ENCODE measurements at regions not wholly inside any gene's neighbourhood (a gene's known extent, or its start where the extent isn't known, plus 50 kb on each side); places are given as distances from the start of the nearest gene placed in this dataset.
"Not testable (repeated sequence)": the region's sequence is repeated elsewhere in the genome, so short reads cannot be mapped to it uniquely, and the experiment has no call there.

DNA sequence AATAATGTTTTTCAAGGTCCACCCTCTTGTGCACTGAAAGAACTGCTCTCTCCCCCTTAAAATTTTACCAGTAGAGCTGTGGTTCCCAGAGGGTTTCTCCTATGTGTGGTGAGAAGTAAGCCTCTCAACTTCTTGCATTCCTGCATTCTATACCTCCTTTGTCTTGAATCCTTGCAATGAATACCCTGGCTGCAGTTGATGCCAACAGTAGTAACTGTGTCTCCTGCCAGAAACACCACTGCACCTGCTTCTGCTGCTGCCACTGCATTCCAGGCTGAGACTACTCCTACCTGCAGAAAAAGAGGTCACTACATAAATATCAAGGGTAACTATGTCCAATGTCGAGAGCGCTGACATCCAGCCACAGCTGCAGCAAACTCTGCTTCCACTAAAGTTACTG, 203.7 kb downstream of the TMEM167A start:
- no peaks in the 10 kb centered on the region for H3K27me3 ChIP-seq (ENCODE audit: insufficient read depth, low read length)
- H3K9me2 ChIP-seq (ENCODE audit: insufficient read depth): no peaks in the 10 kb centered on the region
- no peak overlapping the region for H3K4me2 ChIP-seq (ENCODE audit: low read length)
- no peaks in the 10 kb centered on the region for H3K4me1 ChIP-seq (ENCODE audit: control insufficient read depth in 1 of 2, insufficient read depth in 2 of 2, low read length in 2 of 2)
- ChIA-PET CTCF (no interaction called here), RAD21 (ENCODE audit: low non-redundant PET in 1 of 2, low total read pairs in 2 of 2, uncharacterized antibody in 2 of 2, unreplicated experiment in 2 of 2) (no interaction called here), POLR2A (no interaction called here)
- H4K20me1 ChIP-seq (ENCODE audit: insufficient read depth): no peaks in the 10 kb centered on the region
- no peak for ATAC-seq
- H3K4me3 ChIP-seq (replicated peaks in 1 of 2; ENCODE audit: low read depth in 1 of 2, low read length in 2 of 2): no peak overlapping the region
- H2AFZ ChIP-seq (ENCODE audit: low read depth, low read length, poor library complexity, severe bottlenecking): no peak overlapping the region
- DNase-seq (ENCODE audit: low read depth, low spot score): no peak
- no peaks in the 10 kb centered on the region for H3K36me3 ChIP-seq (ENCODE audit: control insufficient read depth in 1 of 2, insufficient read depth in 2 of 2, low read length in 2 of 2)
- no peaks in the 10 kb centered on the region for H3K79me2 ChIP-seq (ENCODE audit: insufficient read depth, low read length)
- intact Hi-C loops (cut with micrococcal nuclease): no loop called here
- H3K27ac ChIP-seq (ENCODE audit: low read depth, low read length): no peak overlapping the region
- BruUV-seq (replicated peaks): no TSS peak
- TF ChIP-seq YY1 (IDR thresholded peaks at IDR 0.05; ENCODE audit: extremely low read depth, insufficient replicate concordance, low read depth, low read length) (no peak), SRF (IDR thresholded peaks at IDR 0.05; ENCODE audit: low read depth) (no peak), ZFX (IDR thresholded peaks at IDR 0.05) (no peak), SIN3A (IDR thresholded peaks at IDR 0.05; ENCODE audit: low read depth) (no peak), ZNF274 (IDR thresholded peaks at IDR 0.05; ENCODE audit: low read depth, low read length) (no peak), SP1 (IDR thresholded peaks at IDR 0.05; ENCODE audit: low read depth) (no peak), REST (IDR thresholded peaks at IDR 0.05; ENCODE audit: low read depth) (no peak), EZH2 (IDR thresholded peaks at IDR 0.05) (no peak), FOSL1 (IDR thresholded peaks at IDR 0.05; ENCODE audit: low read depth) (no peak), JUND (IDR thresholded peaks at IDR 0.05) (no peak)
- no peak overlapping the region for H3K9ac ChIP-seq (ENCODE audit: low read length)
- no peaks in the 10 kb centered on the region for H3K9me3 ChIP-seq (ENCODE audit: control insufficient read depth in 1 of 2, insufficient read depth in 1 of 2, low read depth in 1 of 2, low read length in 2 of 2)

DNA sequence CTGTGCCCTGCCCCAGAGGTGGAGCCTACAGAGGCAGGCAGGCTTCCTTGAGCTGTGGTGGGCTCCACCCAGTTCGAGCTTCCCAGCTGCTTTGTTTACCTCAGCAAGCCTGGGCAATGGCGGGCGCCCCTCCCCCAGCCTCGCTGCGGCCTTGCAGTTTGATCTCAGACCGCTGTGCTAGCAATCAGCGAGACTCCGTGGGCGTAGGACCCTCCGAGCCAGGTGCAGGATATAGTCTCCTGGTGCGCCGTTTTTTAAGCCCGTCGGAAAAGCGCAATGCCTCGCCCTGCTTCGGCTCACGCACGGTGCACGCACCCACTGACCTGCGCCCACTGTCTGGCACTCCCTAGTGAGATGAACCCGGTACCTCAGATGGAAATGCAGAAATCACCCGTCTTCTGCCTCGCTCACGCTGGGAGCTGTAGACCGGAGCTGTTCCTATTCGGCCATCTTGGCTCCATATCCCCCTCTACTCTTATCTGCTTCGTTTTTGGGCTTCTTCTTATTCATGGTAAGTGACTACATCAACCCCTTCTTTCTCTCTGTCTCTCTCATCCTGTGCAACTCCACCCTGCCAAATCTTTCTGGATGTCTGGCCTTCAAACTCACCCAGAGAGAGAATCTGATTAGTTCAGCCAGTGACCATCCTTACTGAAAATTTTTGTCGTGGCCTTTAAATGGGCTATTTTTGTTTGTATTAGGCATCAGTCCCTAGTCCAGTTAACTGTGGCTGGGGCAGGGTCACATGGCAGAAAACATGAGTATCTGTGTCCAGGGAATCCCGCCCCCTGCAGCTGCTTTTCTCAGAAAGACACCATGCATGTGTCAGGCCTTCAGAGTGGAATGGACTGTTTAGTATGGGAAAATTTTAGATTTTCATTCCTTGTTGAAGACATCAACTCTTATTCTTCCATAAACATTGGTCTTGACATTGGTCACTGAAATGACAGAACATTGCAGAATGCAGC, 204.6 kb downstream of the TMEM167A start:
- H3K4me1 ChIP-seq (ENCODE audit: control insufficient read depth in 1 of 2, insufficient read depth in 2 of 2, low read length in 2 of 2); ATAC-seq; H4K20me1 ChIP-seq (ENCODE audit: insufficient read depth); DNase-seq (ENCODE audit: low read depth, low spot score); H2AFZ ChIP-seq (ENCODE audit: low read depth, low read length, poor library complexity, severe bottlenecking); CTCF ChIA-PET; POLR2A ChIA-PET; H3K27ac ChIP-seq (ENCODE audit: low read depth, low read length); H3K79me2 ChIP-seq (ENCODE audit: insufficient read depth, low read length); H3K36me3 ChIP-seq (ENCODE audit: control insufficient read depth in 1 of 2, insufficient read depth in 2 of 2, low read length in 2 of 2); H3K9ac ChIP-seq (ENCODE audit: low read length); RAD21 ChIA-PET (ENCODE audit: low non-redundant PET in 1 of 2, low total read pairs in 2 of 2, uncharacterized antibody in 2 of 2, unreplicated experiment in 2 of 2); BruUV-seq (replicated peaks); H3K9me2 ChIP-seq (ENCODE audit: insufficient read depth); intact Hi-C loops (cut with micrococcal nuclease); H3K4me3 ChIP-seq (replicated peaks in 1 of 2; ENCODE audit: low read depth in 1 of 2, low read length in 2 of 2); H3K27me3 ChIP-seq (ENCODE audit: insufficient read depth, low read length); H3K4me2 ChIP-seq (ENCODE audit: low read length); H3K9me3 ChIP-seq (ENCODE audit: control insufficient read depth in 1 of 2, insufficient read depth in 1 of 2, low read depth in 1 of 2, low read length in 2 of 2): not testable (repeated sequence)
